Heart left ventricle (tissue), 13 donors: ENCODE measurements at regions not wholly inside any gene's neighbourhood (a gene's known extent, or its start where the extent isn't known, plus 50 kb on each side); places are given as distances from the start of the nearest gene placed in this dataset.
"Not testable (repeated sequence)": the region's sequence is repeated elsewhere in the genome, so short reads cannot be mapped to it uniquely, and the experiment has no call there.

Experiments used
- POLR2A ChIP-seq, 2 donors: fragments of 450-650 bp; IDR thresholded peaks; one replicate each; pipeline ENCODE4 v1.6.1; 2017; ENCODE audit warnings: antibody characterized with exemption in 2 of 2, mild to moderate bottlenecking in 2 of 2, moderate library complexity in 2 of 2
- TF ChIP-seq, protein P1 (sequence below), 12 donors: fragments of 200-600 bp; sonication (generic) in 4 of 12; IDR thresholded peaks; one replicate each; pipeline versions ENCODE4 v1.5.0 to v1.8.0; 2018 to 2022; ENCODE audit warnings: antibody characterized with exemption in 12 of 12, mild to moderate bottlenecking in 5 of 12
- donor health status: ischemic (EF 13 %, LVEDD 7.1; RV severe dilation, severe dysfunction).
- donor health status: DM: no; HTN: yes; CAD: no.
- donor health status: DM: no; HTN: no; CAD: no.
- donor health status: ischemic (EF 25% LVEDD 6.9; RV normal size, moderate dysfunction).
- donor health status: ischemic (EF 25% LVEDD 5.7; RV mildly dilated, moderate dysfunction).
- donor health status: ischemic (EF 35%, LVEDD 5.7; RV mildly dilated, moderate dysfunction).
- donor health status: nonischemic (EF 11% LVEDD 7.7; RV severe dilation, severe dysfunction).
- donor health status: DM: yes; HTN: yes; CAD: no.
- donor health status: PGD.
- donor health status: ischemic (EF 29% LVEDD 5.4; RV normal size, mild dysfunction).
- donor health status: nonischemic (EF 23%, LVEDD 6.1; RV moderate dilation, normal function).

DNA sequence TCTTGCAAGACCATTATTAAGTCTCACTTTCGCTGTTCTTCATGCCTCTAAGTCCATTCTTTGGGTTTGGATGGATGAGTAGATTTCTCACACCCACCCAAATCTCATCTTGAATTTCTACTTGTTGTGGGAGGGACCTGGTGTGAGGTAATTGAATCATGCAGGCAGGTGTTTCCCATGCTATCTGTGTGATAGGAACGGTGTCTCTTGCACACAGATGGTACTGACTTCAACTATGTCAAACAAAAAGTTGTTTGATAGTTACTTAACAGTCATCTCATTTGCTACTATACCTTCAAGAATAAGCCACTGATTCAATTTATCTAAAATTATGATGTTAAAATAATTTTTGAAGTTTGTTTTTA is 99.7 kb downstream of the SPATA31A6 start:
- TF ChIP-seq, protein P1, sequence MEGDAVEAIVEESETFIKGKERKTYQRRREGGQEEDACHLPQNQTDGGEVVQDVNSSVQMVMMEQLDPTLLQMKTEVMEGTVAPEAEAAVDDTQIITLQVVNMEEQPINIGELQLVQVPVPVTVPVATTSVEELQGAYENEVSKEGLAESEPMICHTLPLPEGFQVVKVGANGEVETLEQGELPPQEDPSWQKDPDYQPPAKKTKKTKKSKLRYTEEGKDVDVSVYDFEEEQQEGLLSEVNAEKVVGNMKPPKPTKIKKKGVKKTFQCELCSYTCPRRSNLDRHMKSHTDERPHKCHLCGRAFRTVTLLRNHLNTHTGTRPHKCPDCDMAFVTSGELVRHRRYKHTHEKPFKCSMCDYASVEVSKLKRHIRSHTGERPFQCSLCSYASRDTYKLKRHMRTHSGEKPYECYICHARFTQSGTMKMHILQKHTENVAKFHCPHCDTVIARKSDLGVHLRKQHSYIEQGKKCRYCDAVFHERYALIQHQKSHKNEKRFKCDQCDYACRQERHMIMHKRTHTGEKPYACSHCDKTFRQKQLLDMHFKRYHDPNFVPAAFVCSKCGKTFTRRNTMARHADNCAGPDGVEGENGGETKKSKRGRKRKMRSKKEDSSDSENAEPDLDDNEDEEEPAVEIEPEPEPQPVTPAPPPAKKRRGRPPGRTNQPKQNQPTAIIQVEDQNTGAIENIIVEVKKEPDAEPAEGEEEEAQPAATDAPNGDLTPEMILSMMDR (IDR thresholded peaks at IDR 0.05): not testable (repeated sequence)
- TF ChIP-seq POLR2A (IDR thresholded peaks at IDR 0.05): not testable (repeated sequence)
